ENCODE measurements at regions not wholly inside any gene's neighbourhood (a gene's known extent, or its start where the extent isn't known, plus 50 kb on each side); places are given as distances from the start of the nearest gene placed in this dataset.
"Not testable (repeated sequence)": the region's sequence is repeated elsewhere in the genome, so short reads cannot be mapped to it uniquely, and the experiment has no call there.

- not testable (repeated sequence) for H2BK5ac ChIP-seq (ENCODE audit: low read depth, low read length, poor library complexity); H3K18ac ChIP-seq (ENCODE audit: low read length); H3K36me3 ChIP-seq (ENCODE audit: control insufficient read depth in 1 of 2, insufficient read depth in 2 of 2, low read length in 2 of 2); H4K8ac ChIP-seq (ENCODE audit: low read depth, low read length); H3K9me3 ChIP-seq (ENCODE audit: insufficient read depth, low read depth, low read length); H3K4me1 ChIP-seq (ENCODE audit: control insufficient read depth in 1 of 2, insufficient read depth in 2 of 2, low read length in 2 of 2); H3K9ac ChIP-seq (ENCODE audit: low read length); H2BK12ac ChIP-seq (ENCODE audit: low read length); H2AFZ ChIP-seq (ENCODE audit: insufficient read depth, low read length, poor library complexity); H3K27ac ChIP-seq (ENCODE audit: low read depth, low read length); H3K79me1 ChIP-seq (ENCODE audit: low read length); H3K23ac ChIP-seq (ENCODE audit: low read length); H4K12ac ChIP-seq (ENCODE audit: low read depth, low read length); H2AK5ac ChIP-seq (ENCODE audit: low read length); H3K4me2 ChIP-seq (ENCODE audit: low read length); H3K4ac ChIP-seq (ENCODE audit: low read depth, low read length); H3K14ac ChIP-seq (ENCODE audit: low read length); H3K79me2 ChIP-seq (ENCODE audit: control insufficient read depth, insufficient read depth, low read length, poor library complexity); H3K4me3 ChIP-seq (ENCODE audit: low read depth, low read length); H2BK120ac ChIP-seq (ENCODE audit: insufficient read depth, low read length, poor library complexity); DNase-seq; H3K27me3 ChIP-seq (ENCODE audit: insufficient read depth, low read length); H4K91ac ChIP-seq (ENCODE audit: low read depth, low read length)
- no CpG with 5 or more reads among the region's 5 CpGs for WGBS (ENCODE audit: extremely low coverage, insufficient coverage, insufficient read length)
Measured at GRCh38 chr4:86413426-86413825, 53.6 kb upstream of the MAPK10 start.

DNA sequence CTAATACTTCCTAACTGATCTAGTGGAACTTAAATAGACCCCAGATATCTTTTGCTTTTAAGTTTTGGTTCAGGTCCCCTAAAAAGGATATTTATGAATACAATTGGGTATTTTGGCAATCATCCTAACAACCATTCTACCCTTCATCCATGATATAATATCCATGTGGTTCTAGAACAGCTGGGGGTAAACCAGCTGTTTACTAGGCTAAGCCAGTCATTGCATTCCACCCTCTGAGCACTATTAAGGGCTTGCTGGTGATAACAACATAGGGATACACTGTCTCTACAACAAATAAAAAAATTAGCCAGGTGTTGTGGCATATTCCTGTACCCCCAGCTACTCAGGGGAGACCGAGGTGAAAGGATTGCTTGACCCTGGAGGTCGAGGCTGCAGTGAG, 54.8 kb upstream of the MAPK10 start:
- Histone ChIP-seq H3K4ac (ENCODE audit: low read depth, low read length) (no peak overlapping the region), H3K4me2 (ENCODE audit: low read length) (no peak overlapping the region), H3K27ac (ENCODE audit: low read depth, low read length) (no peak overlapping the region), H2BK5ac (ENCODE audit: low read depth, low read length, poor library complexity) (no peak overlapping the region), H4K12ac (ENCODE audit: low read depth, low read length) (no peak overlapping the region), H2AFZ (ENCODE audit: insufficient read depth, low read length, poor library complexity) (no peak overlapping the region), H4K91ac (ENCODE audit: low read depth, low read length) (no peak overlapping the region), H3K36me3 (ENCODE audit: control insufficient read depth in 1 of 2, insufficient read depth in 2 of 2, low read length in 2 of 2) (no peaks in the 10 kb centered on the region), H2BK120ac (ENCODE audit: insufficient read depth, low read length, poor library complexity) (no peak overlapping the region), H3K23ac (ENCODE audit: low read length) (no peak overlapping the region), H3K27me3 (ENCODE audit: insufficient read depth, low read length) (no peaks in the 10 kb centered on the region), H3K79me2 (ENCODE audit: control insufficient read depth, insufficient read depth, low read length, poor library complexity) (no peaks in the 10 kb centered on the region), H3K79me1 (ENCODE audit: low read length) (no peaks in the 10 kb centered on the region), H3K4me1 (ENCODE audit: control insufficient read depth in 1 of 2, insufficient read depth in 2 of 2, low read length in 2 of 2) (no peaks in the 10 kb centered on the region), H3K4me3 (ENCODE audit: low read depth, low read length) (no peak overlapping the region), H2BK12ac (ENCODE audit: low read length) (no peak overlapping the region), H3K14ac (ENCODE audit: low read length) (no peak overlapping the region), H3K9ac (ENCODE audit: low read length) (no peak overlapping the region), H3K9me3 (ENCODE audit: insufficient read depth, low read depth, low read length) (no peaks in the 10 kb centered on the region), H3K18ac (ENCODE audit: low read length) (no peak overlapping the region), H4K8ac (ENCODE audit: low read depth, low read length) (no peak overlapping the region), H2AK5ac (ENCODE audit: low read length) (no peak overlapping the region)
- no peak for DNase-seq
- WGBS (ENCODE audit: extremely low coverage, insufficient coverage, insufficient read length) = no CpG with 5 or more reads among the region's 2 CpGs

DNA sequence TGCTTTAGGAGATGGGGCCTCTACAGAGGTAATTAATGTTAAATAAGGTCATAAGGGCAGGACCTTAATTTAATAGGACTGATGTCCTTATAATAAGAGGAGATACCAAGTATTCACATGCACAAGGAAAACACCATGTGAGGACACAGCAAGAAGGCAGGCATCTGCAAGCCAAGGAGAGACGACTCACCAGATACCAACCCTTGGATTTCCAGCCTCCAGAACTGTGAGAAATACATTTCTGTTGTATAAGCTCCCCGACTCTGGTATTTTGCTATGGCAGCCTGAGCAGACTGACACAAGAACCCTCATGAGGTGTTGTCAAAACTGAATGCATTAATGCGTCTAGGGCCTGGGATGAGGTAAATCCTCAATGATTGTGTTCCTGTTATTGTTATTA, 56.2 kb upstream of the MAPK10 start:
- H2BK5ac ChIP-seq (ENCODE audit: low read depth, low read length, poor library complexity) = no peak overlapping the region
- no peaks in the 10 kb centered on the region for H3K36me3 ChIP-seq (ENCODE audit: control insufficient read depth in 1 of 2, insufficient read depth in 2 of 2, low read length in 2 of 2)
- no peak overlapping the region for H2AFZ ChIP-seq (ENCODE audit: insufficient read depth, low read length, poor library complexity)
- H2BK12ac ChIP-seq (ENCODE audit: low read length) = no peak overlapping the region
- H3K4me1 ChIP-seq (ENCODE audit: control insufficient read depth in 1 of 2, insufficient read depth in 2 of 2, low read length in 2 of 2) = no peaks in the 10 kb centered on the region
- no peaks in the 10 kb centered on the region for H3K27me3 ChIP-seq (ENCODE audit: insufficient read depth, low read length)
- H3K23ac ChIP-seq (ENCODE audit: low read length) = no peak overlapping the region
- WGBS (ENCODE audit: extremely low coverage, insufficient coverage, insufficient read length) = no CpG with 5 or more reads among the region's 3 CpGs
- H3K27ac ChIP-seq (ENCODE audit: low read depth, low read length) = no peak overlapping the region
- no peak overlapping the region for H3K4ac ChIP-seq (ENCODE audit: low read depth, low read length)
- H3K14ac ChIP-seq (ENCODE audit: low read length) = no peak overlapping the region
- no peak overlapping the region for H3K9ac ChIP-seq (ENCODE audit: low read length)
- H4K8ac ChIP-seq (ENCODE audit: low read depth, low read length) = no peak overlapping the region
- H2BK120ac ChIP-seq (ENCODE audit: insufficient read depth, low read length, poor library complexity) = no peak overlapping the region
- H3K79me2 ChIP-seq (ENCODE audit: control insufficient read depth, insufficient read depth, low read length, poor library complexity) = no peaks in the 10 kb centered on the region
- H3K4me3 ChIP-seq (ENCODE audit: low read depth, low read length) = no peak overlapping the region
- H2AK5ac ChIP-seq (ENCODE audit: low read length) = no peak overlapping the region
- H3K9me3 ChIP-seq (ENCODE audit: insufficient read depth, low read depth, low read length) = no peaks in the 10 kb centered on the region
- H3K79me1 ChIP-seq (ENCODE audit: low read length) = no peaks in the 10 kb centered on the region
- no peak overlapping the region for H4K91ac ChIP-seq (ENCODE audit: low read depth, low read length)
- H3K4me2 ChIP-seq (ENCODE audit: low read length) = no peak overlapping the region
- H4K12ac ChIP-seq (ENCODE audit: low read depth, low read length) = no peak overlapping the region
- no peak for DNase-seq
- no peak overlapping the region for H3K18ac ChIP-seq (ENCODE audit: low read length)

- H3K23ac ChIP-seq (ENCODE audit: low read length) = no peak overlapping the region
Measured at GRCh38 chr4:86421461-86421860, 61.6 kb upstream of the MAPK10 start.

More at GRCh38 chr4:86421461-86421860, 61.6 kb upstream of the MAPK10 start:
- Histone ChIP-seq H2AK5ac (ENCODE audit: low read length) (no peak overlapping the region), H3K14ac (ENCODE audit: low read length) (no peak overlapping the region), H4K12ac (ENCODE audit: low read depth, low read length) (no peak overlapping the region), H3K4me1 (ENCODE audit: control insufficient read depth in 1 of 2, insufficient read depth in 2 of 2, low read length in 2 of 2) (no peaks in the 10 kb centered on the region), H3K4me3 (ENCODE audit: low read depth, low read length) (no peak overlapping the region), H3K4ac (ENCODE audit: low read depth, low read length) (no peak overlapping the region), H4K91ac (ENCODE audit: low read depth, low read length) (no peak overlapping the region), H2BK5ac (ENCODE audit: low read depth, low read length, poor library complexity) (no peak overlapping the region), H3K18ac (ENCODE audit: low read length) (no peak overlapping the region), H3K79me1 (ENCODE audit: low read length) (no peaks in the 10 kb centered on the region), H3K9ac (ENCODE audit: low read length) (no peak overlapping the region), H2AFZ (ENCODE audit: insufficient read depth, low read length, poor library complexity) (no peak overlapping the region), H3K9me3 (ENCODE audit: insufficient read depth, low read depth, low read length) (no peaks in the 10 kb centered on the region), H3K27ac (ENCODE audit: low read depth, low read length) (no peak overlapping the region), H2BK12ac (ENCODE audit: low read length) (no peak overlapping the region), H2BK120ac (ENCODE audit: insufficient read depth, low read length, poor library complexity) (no peak overlapping the region), H3K79me2 (ENCODE audit: control insufficient read depth, insufficient read depth, low read length, poor library complexity) (no peaks in the 10 kb centered on the region), H3K4me2 (ENCODE audit: low read length) (no peak overlapping the region), H3K27me3 (ENCODE audit: insufficient read depth, low read length) (no peaks in the 10 kb centered on the region), H3K36me3 (ENCODE audit: control insufficient read depth in 1 of 2, insufficient read depth in 2 of 2, low read length in 2 of 2) (no peaks in the 10 kb centered on the region), H4K8ac (ENCODE audit: low read depth, low read length) (no peak overlapping the region)
- DNase-seq = no peak
- no CpG with 5 or more reads among the region's 6 CpGs for WGBS (ENCODE audit: extremely low coverage, insufficient coverage, insufficient read length)

Measured in trophoblast cell (in vitro differentiated cells and primary cell).